22Rv1 (cell line): ENCODE measurements at regions not wholly inside any gene's neighbourhood (a gene's known extent, or its start where the extent isn't known, plus 50 kb on each side); places are given as distances from the start of the nearest gene placed in this dataset.
A peak's percentile ranks its signal among the peaks of the same experiment; 100 is the strongest.
"Not testable (repeated sequence)": the region's sequence is repeated elsewhere in the genome, so short reads cannot be mapped to it uniquely, and the experiment has no call there.

Source experiments
- H3K27ac ChIP-seq: fragments of 450-650 bp; 2 replicates; pipeline ENCODE4 v1.5.1; 2017
- ZFX ChIP-seq: fragments of 450-650 bp; IDR thresholded peaks from 2 replicates; pipeline ENCODE4 v1.6.1; 2017; ENCODE audit warnings: antibody characterized with exemption, borderline replicate concordance
- TF ChIP-seq, protein P1 (sequence below): fragments of 450-650 bp; IDR thresholded peaks from 2 replicates; pipeline ENCODE4 v1.5.1; 2017; ENCODE audit warnings: mild to moderate bottlenecking

- TF ChIP-seq, protein P1, sequence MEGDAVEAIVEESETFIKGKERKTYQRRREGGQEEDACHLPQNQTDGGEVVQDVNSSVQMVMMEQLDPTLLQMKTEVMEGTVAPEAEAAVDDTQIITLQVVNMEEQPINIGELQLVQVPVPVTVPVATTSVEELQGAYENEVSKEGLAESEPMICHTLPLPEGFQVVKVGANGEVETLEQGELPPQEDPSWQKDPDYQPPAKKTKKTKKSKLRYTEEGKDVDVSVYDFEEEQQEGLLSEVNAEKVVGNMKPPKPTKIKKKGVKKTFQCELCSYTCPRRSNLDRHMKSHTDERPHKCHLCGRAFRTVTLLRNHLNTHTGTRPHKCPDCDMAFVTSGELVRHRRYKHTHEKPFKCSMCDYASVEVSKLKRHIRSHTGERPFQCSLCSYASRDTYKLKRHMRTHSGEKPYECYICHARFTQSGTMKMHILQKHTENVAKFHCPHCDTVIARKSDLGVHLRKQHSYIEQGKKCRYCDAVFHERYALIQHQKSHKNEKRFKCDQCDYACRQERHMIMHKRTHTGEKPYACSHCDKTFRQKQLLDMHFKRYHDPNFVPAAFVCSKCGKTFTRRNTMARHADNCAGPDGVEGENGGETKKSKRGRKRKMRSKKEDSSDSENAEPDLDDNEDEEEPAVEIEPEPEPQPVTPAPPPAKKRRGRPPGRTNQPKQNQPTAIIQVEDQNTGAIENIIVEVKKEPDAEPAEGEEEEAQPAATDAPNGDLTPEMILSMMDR = no peak
- no peak overlapping the region for H3K27ac ChIP-seq
These were observed 341.8 kb downstream of the ANKRD30A start for GRCh38 chr10:37467246-37467645.

- TF ChIP-seq ZFX = no peak
- TF ChIP-seq, protein P1 = no peak
- no peak overlapping the region for H3K27ac ChIP-seq
These were observed 331.1 kb downstream of the ANKRD30A start for GRCh38 chr10:37456456-37456855.

DNA sequence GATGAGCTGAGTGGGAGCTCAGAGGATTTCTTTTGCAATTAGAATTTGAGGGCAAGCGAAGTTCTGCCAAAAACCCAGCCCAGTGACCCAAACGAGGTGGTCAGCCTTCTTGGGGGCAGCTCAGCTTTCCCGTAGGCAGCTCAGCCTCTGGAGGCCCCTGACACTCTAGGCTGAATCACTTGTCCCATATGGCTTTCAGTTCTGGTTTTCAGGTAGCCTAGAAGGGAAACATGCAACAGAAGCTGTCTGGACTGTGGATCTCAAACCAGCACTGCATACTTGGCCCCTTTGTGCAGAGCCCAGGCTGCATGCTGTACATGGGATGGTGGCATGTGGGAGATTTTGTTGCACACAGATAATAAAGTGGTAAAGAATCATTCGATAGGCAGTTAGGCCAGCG is 322.8 kb downstream of the ANKRD30A start:
- TF ChIP-seq ZFX = no peak
- TF ChIP-seq, protein P1 = no peak
- H3K27ac ChIP-seq = no peak overlapping the region

GRCh38 chr10:37442882-37443281 is 317.5 kb downstream of the ANKRD30A start:
- TF ChIP-seq, protein P1 = no peak
- no peak for TF ChIP-seq ZFX
- H3K27ac ChIP-seq = no peak overlapping the region

DNA sequence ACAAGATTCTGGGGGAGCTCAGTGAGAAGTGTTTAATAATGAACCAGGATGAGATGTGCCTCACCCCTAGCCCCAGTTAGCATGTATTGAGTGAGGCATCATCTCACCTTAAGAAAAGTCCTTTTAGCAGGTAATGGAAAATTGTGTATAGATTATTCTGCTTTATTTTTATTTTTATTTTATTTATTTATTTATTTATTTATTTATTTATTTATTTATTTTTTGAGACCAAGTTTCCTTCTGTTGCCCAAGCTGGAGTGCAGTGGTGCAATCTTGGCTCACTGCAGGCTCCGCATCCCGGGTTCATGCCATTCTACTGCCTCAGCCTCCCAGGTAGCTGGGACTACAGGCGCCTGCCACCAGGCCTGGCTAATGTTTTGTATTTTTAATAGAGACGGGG is 315.8 kb downstream of the ANKRD30A start:
- H3K27ac ChIP-seq = not testable (repeated sequence)

DNA sequence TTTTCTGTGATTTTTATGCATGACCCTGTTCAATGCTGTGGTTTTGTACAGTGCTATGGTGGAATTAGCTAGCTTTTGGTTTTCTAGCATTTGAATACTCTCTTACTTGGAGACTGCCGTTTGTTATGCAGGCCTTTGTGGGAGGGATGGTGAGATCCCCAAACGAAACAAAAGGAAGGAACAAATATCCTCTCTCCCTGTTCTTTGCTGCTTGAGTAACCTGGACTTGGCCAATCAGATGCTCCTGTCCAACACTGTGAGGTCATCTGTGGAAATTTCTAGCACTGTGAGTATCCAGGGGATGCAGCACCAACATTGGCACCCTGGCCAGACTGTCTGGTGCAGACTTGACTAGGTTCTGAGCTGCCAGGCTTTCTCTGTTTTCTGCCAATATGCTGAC is 314.4 kb downstream of the ANKRD30A start:
- TF ChIP-seq, protein P1 = no peak
- no peak for TF ChIP-seq ZFX
- no peak overlapping the region for H3K27ac ChIP-seq

DNA sequence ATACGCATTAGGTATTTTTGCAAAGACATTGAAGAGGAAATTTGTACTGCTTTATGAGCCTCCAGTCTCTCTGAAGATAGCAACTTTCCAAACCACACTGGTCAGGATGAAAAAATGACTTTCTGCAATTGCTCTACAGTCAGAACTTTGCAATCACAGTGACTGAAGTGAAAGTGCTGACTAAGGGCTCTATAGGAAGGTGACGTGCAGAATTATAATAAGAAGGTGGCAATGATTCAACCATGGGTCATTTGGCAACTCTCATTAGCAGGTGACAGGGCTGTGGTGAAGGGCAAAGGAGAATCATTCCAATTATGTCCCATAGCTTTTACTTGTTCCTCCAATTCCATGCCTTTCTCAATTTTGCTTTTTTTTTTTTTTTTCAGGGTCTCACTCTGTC is 311.0 kb downstream of the ANKRD30A start:
- TF ChIP-seq ZFX = no peak
- TF ChIP-seq, protein P1 = no peak
- H3K27ac ChIP-seq = no peak overlapping the region

DNA sequence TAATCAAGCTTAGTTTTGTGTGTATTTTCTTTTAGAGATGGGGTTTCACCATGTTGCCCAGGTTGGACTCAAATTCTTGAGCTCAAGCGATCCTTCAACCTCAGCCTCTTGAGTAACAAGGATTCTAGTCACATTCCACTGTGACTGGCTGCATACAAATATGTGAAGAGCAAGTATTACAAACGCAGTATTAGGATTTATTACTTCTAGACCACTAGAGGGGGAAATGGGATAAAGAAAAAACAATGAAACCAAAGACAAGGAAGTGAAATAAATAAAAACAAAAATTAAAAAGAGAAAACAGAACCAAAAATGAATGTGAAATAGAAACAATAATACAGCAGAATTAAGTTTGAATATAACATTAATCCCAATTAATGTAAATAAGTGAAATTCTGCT is 308.7 kb downstream of the ANKRD30A start:
- TF ChIP-seq ZFX = no peak
- TF ChIP-seq, protein P1 = peak; percentile 34
- no peak overlapping the region for H3K27ac ChIP-seq
